NT2/D1 (cell line): ENCODE measurements at regions not wholly inside any gene's neighbourhood (a gene's known extent, or its start where the extent isn't known, plus 50 kb on each side); places are given as distances from the start of the nearest gene placed in this dataset.

Source experiments
- SUZ12 ChIP-seq: IDR thresholded peaks from 2 replicates; pipeline ENCODE4 v1.6.1; 2011; ENCODE audit not compliant: insufficient read length, insufficient read depth; ENCODE audit errors: extremely low read depth
- YY1 ChIP-seq: IDR thresholded peaks from 2 replicates; pipeline ENCODE4 v1.6.1; 2011; ENCODE audit not compliant: insufficient read length, insufficient read depth
- ZNF274 ChIP-seq: IDR thresholded peaks from 2 replicates; pipeline ENCODE4 v1.6.1; 2011; ENCODE audit warnings: mild to moderate bottlenecking, low read depth, low read length

GRCh38 chr3:56988458-56989168 is 71.9 kb upstream of the SPATA12 start:
- TF ChIP-seq ZNF274 (no peak), YY1 (no peak), SUZ12 (no peak)
